Mononuclear cell (primary cell): ENCODE measurements at regions not wholly inside any gene's neighbourhood (a gene's known extent, or its start where the extent isn't known, plus 50 kb on each side); places are given as distances from the start of the nearest gene placed in this dataset.

ENCODE experiments used
- H3K27me3 ChIP-seq: 2 replicates; pipeline ENCODE4 v1.6.0; 2011; ENCODE audit warnings: low read length, control low read depth; ENCODE audit not compliant: insufficient read depth
- H3K4me1 ChIP-seq: 2 replicates; pipeline ENCODE4 v1.5.1; 2011; ENCODE audit warnings: mild to moderate bottlenecking, low read length, control low read depth; ENCODE audit not compliant: insufficient read depth
- H3K4me3 ChIP-seq: 2 replicates; pipeline ENCODE4 v1.5.1; 2011; ENCODE audit warnings: mild to moderate bottlenecking, low read length, moderate library complexity
- H3K9me3 ChIP-seq: 2 replicates; pipeline ENCODE4 v1.5.1; 2011; ENCODE audit warnings: low read depth, mild to moderate bottlenecking, control low read depth, low read length

GRCh38 chr6:14187406-14187805 is 69.8 kb downstream of the CD83 start:
- Histone ChIP-seq H3K9me3 (no peaks in the 10 kb centered on the region), H3K27me3 (no peaks in the 10 kb centered on the region), H3K4me1 (no peaks in the 10 kb centered on the region), H3K4me3 (no peak overlapping the region)

- H3K4me1 ChIP-seq, result no peaks in the 10 kb centered on the region
- H3K9me3 ChIP-seq, result no peaks in the 10 kb centered on the region
- no peak overlapping the region for H3K4me3 ChIP-seq
- no peaks in the 10 kb centered on the region for H3K27me3 ChIP-seq
Measured at GRCh38 chr6:14189074-14189473, 71.5 kb downstream of the CD83 start.

- Histone ChIP-seq H3K4me1 (no peaks in the 10 kb centered on the region), H3K27me3 (no peaks in the 10 kb centered on the region), H3K9me3 (no peaks in the 10 kb centered on the region), H3K4me3 (no peak overlapping the region)
Measured at GRCh38 chr6:14190191-14190928, 72.8 kb downstream of the CD83 start.

- no peaks in the 10 kb centered on the region for H3K4me1 ChIP-seq
- no peak overlapping the region for H3K4me3 ChIP-seq
- H3K27me3 ChIP-seq, result no peaks in the 10 kb centered on the region
- H3K9me3 ChIP-seq, result no peaks in the 10 kb centered on the region
Measured at GRCh38 chr6:14190929-14191224, 73.3 kb downstream of the CD83 start.

GRCh38 chr6:14191761-14192160 is 74.2 kb downstream of the CD83 start:
- Histone ChIP-seq H3K27me3 (no peaks in the 10 kb centered on the region), H3K4me1 (no peaks in the 10 kb centered on the region), H3K4me3 (no peak overlapping the region), H3K9me3 (no peaks in the 10 kb centered on the region)

GRCh38 chr6:14192216-14192788 is 74.7 kb downstream of the CD83 start:
- H3K4me1 ChIP-seq, result no peaks in the 10 kb centered on the region
- no peaks in the 10 kb centered on the region for H3K9me3 ChIP-seq
- no peak overlapping the region for H3K4me3 ChIP-seq
- H3K27me3 ChIP-seq, result no peaks in the 10 kb centered on the region

GRCh38 chr6:14193524-14193923 is 76.0 kb downstream of the CD83 start:
- H3K4me3 ChIP-seq, result no peak overlapping the region
- H3K27me3 ChIP-seq, result no peaks in the 10 kb centered on the region
- H3K9me3 ChIP-seq, result no peaks in the 10 kb centered on the region
- H3K4me1 ChIP-seq, result no peaks in the 10 kb centered on the region

GRCh38 chr6:14194483-14194882 is 76.9 kb downstream of the CD83 start:
- Histone ChIP-seq H3K27me3 (no peaks in the 10 kb centered on the region), H3K4me3 (no peak overlapping the region), H3K9me3 (no peaks in the 10 kb centered on the region), H3K4me1 (no peaks in the 10 kb centered on the region)

- Histone ChIP-seq H3K9me3 (no peaks in the 10 kb centered on the region), H3K4me3 (no peak overlapping the region), H3K27me3 (no peaks in the 10 kb centered on the region), H3K4me1 (no peaks in the 10 kb centered on the region)
Measured at GRCh38 chr6:14194976-14195375, 77.4 kb downstream of the CD83 start.

GRCh38 chr6:14196026-14196425 is 78.5 kb downstream of the CD83 start:
- Histone ChIP-seq H3K9me3 (no peaks in the 10 kb centered on the region), H3K27me3 (no peaks in the 10 kb centered on the region), H3K4me1 (no peaks in the 10 kb centered on the region), H3K4me3 (no peak overlapping the region)

- Histone ChIP-seq H3K9me3 (no peaks in the 10 kb centered on the region), H3K27me3 (no peaks in the 10 kb centered on the region), H3K4me3 (no peak overlapping the region), H3K4me1 (no peaks in the 10 kb centered on the region)
Measured at GRCh38 chr6:14197118-14197517, 79.5 kb downstream of the CD83 start.

GRCh38 chr6:14200047-14200446 is 82.5 kb downstream of the CD83 start:
- Histone ChIP-seq H3K4me1 (no peaks in the 10 kb centered on the region), H3K9me3 (no peaks in the 10 kb centered on the region), H3K27me3 (no peaks in the 10 kb centered on the region), H3K4me3 (no peak overlapping the region)

- Histone ChIP-seq H3K4me3 (no peak overlapping the region), H3K9me3 (no peaks in the 10 kb centered on the region), H3K27me3 (no peaks in the 10 kb centered on the region), H3K4me1 (no peaks in the 10 kb centered on the region)
Measured at GRCh38 chr6:14202947-14203346, 85.4 kb downstream of the CD83 start.

GRCh38 chr6:14206391-14206790 is 88.8 kb downstream of the CD83 start:
- peaks cover 13% of the 10 kb centered on the region for H3K4me1 ChIP-seq
- no peaks in the 10 kb centered on the region for H3K27me3 ChIP-seq
- H3K9me3 ChIP-seq, result no peaks in the 10 kb centered on the region
- no peak overlapping the region for H3K4me3 ChIP-seq

GRCh38 chr6:14207448-14207847 is 89.9 kb downstream of the CD83 start:
- Histone ChIP-seq H3K27me3 (no peaks in the 10 kb centered on the region), H3K9me3 (no peaks in the 10 kb centered on the region), H3K4me3 (no peak overlapping the region), H3K4me1 (peaks cover 24% of the 10 kb centered on the region)

GRCh38 chr6:14209000-14209399 is 91.4 kb downstream of the CD83 start:
- Histone ChIP-seq H3K9me3 (no peaks in the 10 kb centered on the region), H3K4me1 (peaks cover 27% of the 10 kb centered on the region), H3K4me3 (no peak overlapping the region), H3K27me3 (no peaks in the 10 kb centered on the region)
